SIG-M5 (cell line): ENCODE measurements at regions not wholly inside any gene's neighbourhood (a gene's known extent, or its start where the extent isn't known, plus 50 kb on each side); places are given as distances from the start of the nearest gene placed in this dataset.

Source experiments
- DNase-seq: peaks from one replicate; lab custom pipeline; 2025; lab: John Stamatoyannopoulos, UW

GRCh38 chr2:100660851-100661584 is 98.2 kb downstream of the PDCL3 start:
- DNase-seq: no peak

- no peak for DNase-seq
Measured at GRCh38 chr2:100662866-100663265, 100.1 kb downstream of the PDCL3 start.

- no peak for DNase-seq
Measured at GRCh38 chr2:100664021-100664755, 101.4 kb downstream of the PDCL3 start.

GRCh38 chr2:100664756-100665101 is 101.9 kb downstream of the PDCL3 start:
- no peak for DNase-seq

- no peak for DNase-seq
Measured at GRCh38 chr2:100666996-100667395, 104.2 kb downstream of the PDCL3 start.

- no peak for DNase-seq
Measured at GRCh38 chr2:100667801-100668200, 105.0 kb downstream of the PDCL3 start.

- no peak for DNase-seq
Measured at GRCh38 chr2:100670232-100670631, 107.4 kb downstream of the PDCL3 start.

GRCh38 chr2:100673115-100673514 is 110.3 kb downstream of the PDCL3 start:
- DNase-seq: no peak

GRCh38 chr2:100673691-100674485 is 111.1 kb downstream of the PDCL3 start:
- no peak for DNase-seq

- DNase-seq: no peak
Measured at GRCh38 chr2:100674666-100675065, 111.9 kb downstream of the PDCL3 start.

GRCh38 chr2:100675373-100675772 is 112.6 kb downstream of the PDCL3 start:
- DNase-seq: no peak

- no peak for DNase-seq
Measured at GRCh38 chr2:100675855-100676254, 113.1 kb downstream of the PDCL3 start.

GRCh38 chr2:100676346-100676745 is 113.6 kb downstream of the PDCL3 start:
- DNase-seq: no peak

- no peak for DNase-seq
Measured at GRCh38 chr2:100677611-100678185, 114.9 kb downstream of the PDCL3 start.

GRCh38 chr2:100679211-100679610 is 116.4 kb downstream of the PDCL3 start:
- no peak for DNase-seq

GRCh38 chr2:100682536-100682935 is 119.7 kb downstream of the PDCL3 start:
- no peak for DNase-seq

GRCh38 chr2:100683231-100683630 is 120.4 kb downstream of the PDCL3 start:
- DNase-seq: no peak

GRCh38 chr2:100691846-100692245 is 128.1 kb upstream of the NPAS2 start:
- no peak for DNase-seq

GRCh38 chr2:100692381-100692780 is 127.6 kb upstream of the NPAS2 start:
- no peak for DNase-seq

- DNase-seq: no peak
Measured at GRCh38 chr2:100692906-100693305, 127.0 kb upstream of the NPAS2 start.

- no peak for DNase-seq
Measured at GRCh38 chr2:100699131-100699530, 120.8 kb upstream of the NPAS2 start.

GRCh38 chr2:100702438-100703109 is 117.4 kb upstream of the NPAS2 start:
- DNase-seq: no peak
